Thyroid gland (tissue), 4 donors: ENCODE measurements at regions not wholly inside any gene's neighbourhood (a gene's known extent, or its start where the extent isn't known, plus 50 kb on each side); places are given as distances from the start of the nearest gene placed in this dataset.

Source experiments
- POLR2A ChIP-seq, 2 donors: fragments of 450-650 bp; IDR thresholded peaks; one replicate each; pipeline ENCODE4 v1.6.1; 2017; ENCODE audit warnings: antibody characterized with exemption in 2 of 2, mild to moderate bottlenecking in 2 of 2, moderate library complexity in 1 of 2
- TF ChIP-seq, protein P1 (sequence below), 6 experiments: fragments of 200-600 bp in 3 of 6; fragments of 450-650 bp in 3 of 6; sonication (generic) in 3 of 6; IDR thresholded peaks; one replicate each; pipeline ENCODE4 v1.5.1; 2016 to 2019; ENCODE audit warnings: antibody characterized with exemption in 6 of 6, mild to moderate bottlenecking in 2 of 6, inconsistent platforms in 1 of 6, moderate library complexity in 1 of 6

DNA sequence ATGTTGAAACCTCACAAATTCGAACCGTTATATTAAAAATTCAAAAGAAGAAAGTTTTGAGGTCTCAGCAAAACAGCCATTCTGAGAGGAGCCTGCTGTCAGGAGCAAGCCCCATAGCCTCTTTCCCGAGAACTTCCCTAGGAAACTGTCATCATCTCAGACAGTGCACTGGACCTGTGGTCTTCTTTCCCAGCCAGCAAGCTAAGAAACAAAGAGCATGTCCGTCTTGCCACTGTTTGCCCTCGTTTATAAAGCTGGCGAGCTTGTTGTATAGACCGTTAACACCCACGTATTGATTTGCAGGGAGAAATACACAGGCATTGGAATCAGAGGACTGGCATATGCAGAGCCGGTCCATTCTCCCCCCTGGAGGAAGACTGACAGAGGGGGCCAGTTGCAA is 407.0 kb downstream of the NPHP4 start:
- TF ChIP-seq, protein P1, sequence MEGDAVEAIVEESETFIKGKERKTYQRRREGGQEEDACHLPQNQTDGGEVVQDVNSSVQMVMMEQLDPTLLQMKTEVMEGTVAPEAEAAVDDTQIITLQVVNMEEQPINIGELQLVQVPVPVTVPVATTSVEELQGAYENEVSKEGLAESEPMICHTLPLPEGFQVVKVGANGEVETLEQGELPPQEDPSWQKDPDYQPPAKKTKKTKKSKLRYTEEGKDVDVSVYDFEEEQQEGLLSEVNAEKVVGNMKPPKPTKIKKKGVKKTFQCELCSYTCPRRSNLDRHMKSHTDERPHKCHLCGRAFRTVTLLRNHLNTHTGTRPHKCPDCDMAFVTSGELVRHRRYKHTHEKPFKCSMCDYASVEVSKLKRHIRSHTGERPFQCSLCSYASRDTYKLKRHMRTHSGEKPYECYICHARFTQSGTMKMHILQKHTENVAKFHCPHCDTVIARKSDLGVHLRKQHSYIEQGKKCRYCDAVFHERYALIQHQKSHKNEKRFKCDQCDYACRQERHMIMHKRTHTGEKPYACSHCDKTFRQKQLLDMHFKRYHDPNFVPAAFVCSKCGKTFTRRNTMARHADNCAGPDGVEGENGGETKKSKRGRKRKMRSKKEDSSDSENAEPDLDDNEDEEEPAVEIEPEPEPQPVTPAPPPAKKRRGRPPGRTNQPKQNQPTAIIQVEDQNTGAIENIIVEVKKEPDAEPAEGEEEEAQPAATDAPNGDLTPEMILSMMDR (IDR thresholded peaks at IDR 0.05) = no peak
- TF ChIP-seq POLR2A (IDR thresholded peaks at IDR 0.05) = no peak
